Astrocyte (in vitro differentiated cells and primary cell): ENCODE measurements at regions not wholly inside any gene's neighbourhood (a gene's known extent, or its start where the extent isn't known, plus 50 kb on each side); places are given as distances from the start of the nearest gene placed in this dataset.

Source experiments
- DNase-seq: peaks from one replicate; pipeline ENCODE4 v3.0.0-alpha.2; 2010; ENCODE audit warnings: low read depth
- FAIRE-seq: peaks from 2 replicates; lab custom pipeline; 2011; peaks lifted over from hg19 to GRCh38; lab: Jason Lieb, UNC
- H2AFZ ChIP-seq: 2 replicates; pipeline ENCODE4 v1.6.0; 2012; ENCODE audit warnings: low read depth, low read length, inconsistent platforms
- H3K27ac ChIP-seq: 2 replicates; pipeline ENCODE4 v1.5.1; 2011; ENCODE audit warnings: low read depth, low read length, inconsistent platforms
- H3K27me3 ChIP-seq: 2 replicates; pipeline ENCODE4 v1.6.0; 2011; ENCODE audit warnings: low read length, inconsistent platforms; ENCODE audit not compliant: insufficient read depth
- H3K36me3 ChIP-seq: 2 replicates; pipeline ENCODE4 v1.5.1; 2011; ENCODE audit warnings: low read length, inconsistent platforms; ENCODE audit not compliant: insufficient read depth
- H3K4me1 ChIP-seq: 2 replicates; pipeline ENCODE4 v1.5.1; 2011; ENCODE audit warnings: low read length, inconsistent platforms; ENCODE audit not compliant: insufficient read depth
- H3K4me2 ChIP-seq: 2 replicates; pipeline ENCODE4 v1.6.0; 2012; ENCODE audit warnings: low read length, inconsistent platforms
- H3K4me3 ChIP-seq: 2 replicates; pipeline ENCODE4 v1.5.1; 2011; ENCODE audit warnings: low read depth, mild to moderate bottlenecking, low read length, inconsistent platforms; ENCODE audit not compliant: insufficient read depth
- H3K79me2 ChIP-seq: 2 replicates; pipeline ENCODE4 v1.6.0; 2012; ENCODE audit warnings: mild to moderate bottlenecking, low read length, inconsistent platforms; ENCODE audit not compliant: insufficient read depth
- H3K9ac ChIP-seq: 2 replicates; pipeline ENCODE4 v1.6.0; 2012; ENCODE audit warnings: mild to moderate bottlenecking, low read length, inconsistent platforms
- H3K9me3 ChIP-seq: 2 replicates; pipeline ENCODE4 v1.5.1; 2012; ENCODE audit warnings: low read depth, mild to moderate bottlenecking, low read length, inconsistent platforms; ENCODE audit not compliant: insufficient read depth
- H4K20me1 ChIP-seq: 2 replicates; pipeline ENCODE4 v1.6.0; 2012; ENCODE audit warnings: low read length, inconsistent platforms; ENCODE audit not compliant: insufficient read depth
- H3K27ac Mint-ChIP-seq: one replicate; pipeline ENCODE4 v1.8.0; 2021; ENCODE audit warnings: mild to moderate bottlenecking, mixed read lengths; ENCODE audit not compliant: unreplicated experiment
- H3K27me3 Mint-ChIP-seq: one replicate; pipeline ENCODE4 v1.8.0; 2021; ENCODE audit warnings: low read depth, mixed read lengths; ENCODE audit not compliant: unreplicated experiment
- H3K36me3 Mint-ChIP-seq: one replicate; pipeline ENCODE4 v1.8.0; 2021; ENCODE audit warnings: low read depth, mixed read lengths; ENCODE audit not compliant: unreplicated experiment
- H3K4me1 Mint-ChIP-seq: one replicate; pipeline ENCODE4 v1.8.0; 2021; ENCODE audit warnings: low read depth, mixed read lengths; ENCODE audit not compliant: unreplicated experiment
- H3K4me3 Mint-ChIP-seq: one replicate; pipeline ENCODE4 v1.8.0; 2021; ENCODE audit warnings: mild to moderate bottlenecking, moderate library complexity, mixed read lengths; ENCODE audit not compliant: unreplicated experiment
- H3K9me3 Mint-ChIP-seq: one replicate; pipeline ENCODE4 v1.8.0; 2021; ENCODE audit warnings: mild to moderate bottlenecking, mixed read lengths; ENCODE audit not compliant: unreplicated experiment
- EZH2 ChIP-seq: IDR thresholded peaks from 2 replicates; pipeline ENCODE4 v1.6.1; 2012; ENCODE audit warnings: mild to moderate bottlenecking, low read length, inconsistent platforms; ENCODE audit not compliant: insufficient read depth
- TF ChIP-seq, protein P1 (sequence below): IDR thresholded peaks from 2 replicates; pipeline ENCODE4 v1.5.1; 2011; ENCODE audit warnings: low read depth, mild to moderate bottlenecking, inconsistent platforms, low read length, moderate library complexity; ENCODE audit not compliant: insufficient read depth

DNA sequence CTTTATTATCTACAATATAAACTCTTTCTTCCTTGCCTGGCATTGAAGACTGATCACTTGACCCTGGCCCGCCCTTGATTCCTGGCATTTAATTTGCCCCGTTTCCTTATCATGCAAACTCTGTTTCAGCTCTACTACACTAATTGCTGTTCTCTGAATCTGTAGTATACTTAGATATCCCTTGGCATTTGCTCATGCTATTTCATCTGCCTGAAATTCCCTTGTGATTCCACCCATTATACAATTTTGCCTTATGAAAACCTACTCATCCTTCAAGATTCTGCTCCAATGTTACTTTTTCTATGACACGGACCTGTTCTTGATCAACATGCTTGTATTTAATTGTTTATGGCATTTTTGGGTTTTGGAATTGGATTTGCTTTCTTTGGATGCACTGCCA lies 459.9 kb upstream of the AMOT start:
- TF ChIP-seq, protein P1, sequence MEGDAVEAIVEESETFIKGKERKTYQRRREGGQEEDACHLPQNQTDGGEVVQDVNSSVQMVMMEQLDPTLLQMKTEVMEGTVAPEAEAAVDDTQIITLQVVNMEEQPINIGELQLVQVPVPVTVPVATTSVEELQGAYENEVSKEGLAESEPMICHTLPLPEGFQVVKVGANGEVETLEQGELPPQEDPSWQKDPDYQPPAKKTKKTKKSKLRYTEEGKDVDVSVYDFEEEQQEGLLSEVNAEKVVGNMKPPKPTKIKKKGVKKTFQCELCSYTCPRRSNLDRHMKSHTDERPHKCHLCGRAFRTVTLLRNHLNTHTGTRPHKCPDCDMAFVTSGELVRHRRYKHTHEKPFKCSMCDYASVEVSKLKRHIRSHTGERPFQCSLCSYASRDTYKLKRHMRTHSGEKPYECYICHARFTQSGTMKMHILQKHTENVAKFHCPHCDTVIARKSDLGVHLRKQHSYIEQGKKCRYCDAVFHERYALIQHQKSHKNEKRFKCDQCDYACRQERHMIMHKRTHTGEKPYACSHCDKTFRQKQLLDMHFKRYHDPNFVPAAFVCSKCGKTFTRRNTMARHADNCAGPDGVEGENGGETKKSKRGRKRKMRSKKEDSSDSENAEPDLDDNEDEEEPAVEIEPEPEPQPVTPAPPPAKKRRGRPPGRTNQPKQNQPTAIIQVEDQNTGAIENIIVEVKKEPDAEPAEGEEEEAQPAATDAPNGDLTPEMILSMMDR, result no peak
- TF ChIP-seq EZH2, result no peak
- H3K4me2 ChIP-seq, result no peak overlapping the region
- Mint-ChIP-seq H3K27ac (no peak overlapping the region), H3K9me3 (peaks cover 4% of the 10 kb centered on the region), H3K4me3 (no peak overlapping the region), H3K27me3 (no peaks in the 10 kb centered on the region), H3K4me1 (no peaks in the 10 kb centered on the region), H3K36me3 (no peaks in the 10 kb centered on the region)
- no peaks in the 10 kb centered on the region for H3K36me3 ChIP-seq
- H3K27me3 ChIP-seq, result no peaks in the 10 kb centered on the region
- H3K27ac ChIP-seq, result no peak overlapping the region
- H3K4me1 ChIP-seq, result no peaks in the 10 kb centered on the region
- H4K20me1 ChIP-seq, result no peaks in the 10 kb centered on the region
- H3K79me2 ChIP-seq, result no peaks in the 10 kb centered on the region
- FAIRE-seq, result peak; percentile 93
- no peak overlapping the region for H3K4me3 ChIP-seq
- H2AFZ ChIP-seq, result no peak overlapping the region
- no peaks in the 10 kb centered on the region for H3K9me3 ChIP-seq
- no peak for DNase-seq
- H3K9ac ChIP-seq, result no peak overlapping the region

DNA sequence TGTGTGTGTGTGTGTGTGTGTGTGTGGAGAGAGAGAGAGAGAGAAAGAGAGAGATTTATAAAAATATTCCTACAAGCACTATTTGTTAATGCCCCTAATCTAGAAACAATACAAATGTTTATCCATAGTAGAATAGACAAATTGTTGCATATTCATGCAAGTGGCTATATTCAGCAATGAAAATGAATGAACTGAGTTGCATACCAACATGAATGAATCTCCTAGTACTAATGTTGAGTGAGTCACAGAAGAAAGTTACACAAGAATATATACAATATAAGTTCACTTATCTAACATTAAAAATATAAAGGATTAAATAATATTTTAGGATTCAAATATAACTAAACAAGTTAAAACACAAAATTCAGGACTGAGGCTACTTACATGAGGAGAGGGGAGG lies 456.8 kb upstream of the AMOT start:
- no peaks in the 10 kb centered on the region for H3K27me3 ChIP-seq
- FAIRE-seq (no peak), DNase-seq (no peak)
- H3K4me2 ChIP-seq, result no peak overlapping the region
- Mint-ChIP-seq H3K27ac (no peak overlapping the region), H3K27me3 (no peaks in the 10 kb centered on the region), H3K4me1 (no peaks in the 10 kb centered on the region), H3K4me3 (no peak overlapping the region), H3K36me3 (no peaks in the 10 kb centered on the region), H3K9me3 (peaks cover 4% of the 10 kb centered on the region)
- TF ChIP-seq, protein P1, result no peak
- no peak for TF ChIP-seq EZH2
- no peaks in the 10 kb centered on the region for H3K9me3 ChIP-seq
- no peak overlapping the region for H3K27ac ChIP-seq
- H3K4me3 ChIP-seq, result no peak overlapping the region
- no peaks in the 10 kb centered on the region for H3K36me3 ChIP-seq
- no peaks in the 10 kb centered on the region for H3K79me2 ChIP-seq
- H3K4me1 ChIP-seq, result no peaks in the 10 kb centered on the region
- H2AFZ ChIP-seq, result no peak overlapping the region
- H3K9ac ChIP-seq, result no peak overlapping the region
- H4K20me1 ChIP-seq, result no peaks in the 10 kb centered on the region

DNA sequence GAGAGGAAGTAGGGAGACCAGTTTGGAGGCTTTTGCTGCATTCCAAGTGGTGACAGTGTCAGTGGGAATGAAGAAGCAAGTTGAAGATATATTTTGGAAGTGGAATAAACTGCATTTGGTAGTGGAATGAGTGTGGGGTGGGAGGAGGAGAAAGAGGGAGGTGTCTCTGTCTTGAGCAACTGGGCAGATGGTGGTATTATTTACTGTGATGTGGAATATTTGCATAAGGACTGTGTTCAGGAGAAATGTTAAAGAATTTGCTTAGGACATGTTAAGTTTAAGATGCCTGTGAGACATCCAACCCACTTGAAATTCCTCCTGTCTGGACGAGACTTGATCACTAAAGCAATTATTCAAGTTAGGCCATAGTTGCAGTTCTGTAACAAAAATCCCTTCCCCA lies 448.9 kb upstream of the AMOT start:
- Histone ChIP-seq H3K4me2 (no peak overlapping the region), H3K4me3 (no peak overlapping the region), H2AFZ (no peak overlapping the region), H3K27ac (no peak overlapping the region), H3K27me3 (no peaks in the 10 kb centered on the region), H3K9me3 (no peaks in the 10 kb centered on the region), H3K36me3 (no peaks in the 10 kb centered on the region), H3K79me2 (no peaks in the 10 kb centered on the region), H4K20me1 (no peaks in the 10 kb centered on the region), H3K4me1 (no peaks in the 10 kb centered on the region), H3K9ac (no peak overlapping the region)
- peak; percentile 45 for FAIRE-seq
- Mint-ChIP-seq H3K9me3 (no peaks in the 10 kb centered on the region), H3K27me3 (no peaks in the 10 kb centered on the region), H3K27ac (no peak overlapping the region), H3K4me3 (no peak overlapping the region), H3K4me1 (peaks cover 4% of the 10 kb centered on the region), H3K36me3 (no peaks in the 10 kb centered on the region)
- TF ChIP-seq EZH2, result no peak
- no peak for DNase-seq
